SKM-1 treated with dmso at 0.1 percent for 144 hours (cell line): ENCODE measurements at regions not wholly inside any gene's neighbourhood (a gene's known extent, or its start where the extent isn't known, plus 50 kb on each side); places are given as distances from the start of the nearest gene placed in this dataset.

Experiments
- DNase-seq: peaks from one replicate; lab custom pipeline; 2025; ENCODE audit not compliant: unreplicated experiment; lab: John Stamatoyannopoulos, UW

- no peak for DNase-seq
Observed at GRCh38 chr6:149149653-149150052, 167.9 kb upstream of the TAB2 start.

GRCh38 chr6:149150301-149150700, 167.2 kb upstream of the TAB2 start:
- DNase-seq: no peak

GRCh38 chr6:149150801-149151398, 166.6 kb upstream of the TAB2 start:
- no peak for DNase-seq

- DNase-seq: no peak
Observed at GRCh38 chr6:149152521-149152920, 165.0 kb upstream of the TAB2 start.

- DNase-seq: no peak
Observed at GRCh38 chr6:149153100-149153499, 164.4 kb upstream of the TAB2 start.

GRCh38 chr6:149153693-149154092, 163.8 kb upstream of the TAB2 start:
- no peak for DNase-seq

- no peak for DNase-seq
Observed at GRCh38 chr6:149154261-149154821, 163.2 kb upstream of the TAB2 start.

GRCh38 chr6:149157126-149157525, 160.4 kb upstream of the TAB2 start:
- no peak for DNase-seq

- no peak for DNase-seq
Observed at GRCh38 chr6:149158076-149158475, 159.4 kb upstream of the TAB2 start.

GRCh38 chr6:149160943-149161342, 156.6 kb upstream of the TAB2 start:
- DNase-seq: no peak

GRCh38 chr6:149162924-149163323, 154.6 kb upstream of the TAB2 start:
- DNase-seq: no peak

GRCh38 chr6:149164199-149164750, 153.2 kb upstream of the TAB2 start:
- DNase-seq: no peak

- no peak for DNase-seq
Observed at GRCh38 chr6:149166336-149166735, 151.2 kb upstream of the TAB2 start.

- no peak for DNase-seq
Observed at GRCh38 chr6:149166747-149167146, 150.8 kb upstream of the TAB2 start.

- DNase-seq: no peak
Observed at GRCh38 chr6:149168968-149169367, 148.5 kb upstream of the TAB2 start.

- no peak for DNase-seq
Observed at GRCh38 chr6:149169761-149170511, 147.6 kb upstream of the TAB2 start.

- no peak for DNase-seq
Observed at GRCh38 chr6:149170564-149171452, 146.7 kb upstream of the TAB2 start.

- no peak for DNase-seq
Observed at GRCh38 chr6:149173222-149173621, 144.3 kb upstream of the TAB2 start.

GRCh38 chr6:149174962-149175361, 142.6 kb upstream of the TAB2 start:
- DNase-seq: no peak

- no peak for DNase-seq
Observed at GRCh38 chr6:149176971-149177667, 140.4 kb upstream of the TAB2 start.

- DNase-seq: no peak
Observed at GRCh38 chr6:149179431-149179830, 138.1 kb upstream of the TAB2 start.
